ENCODE measurements at regions not wholly inside any gene's neighbourhood (a gene's known extent, or its start where the extent isn't known, plus 50 kb on each side); places are given as distances from the start of the nearest gene placed in this dataset.

GRCh38 chr6:47147836-47148344 lies 105.8 kb upstream of the ADGRF1 start:
- no peak for TF ChIP-seq HDGF (IDR thresholded peaks at IDR 0.05; ENCODE audit: borderline replicate concordance)
- no peak for TF ChIP-seq BHLHE40 (IDR thresholded peaks at IDR 0.05; ENCODE audit: borderline replicate concordance)
- TF ChIP-seq FOXA1 (IDR thresholded peaks at IDR 0.05): no peak
- TF ChIP-seq FOXM1 (IDR thresholded peaks at IDR 0.05; ENCODE audit: borderline replicate concordance): no peak
- no peak for TF ChIP-seq NFRKB (IDR thresholded peaks at IDR 0.05)
- no peak for TF ChIP-seq ARNT (IDR thresholded peaks at IDR 0.05)
- TF ChIP-seq LEF1 (IDR thresholded peaks at IDR 0.05; ENCODE audit: borderline replicate concordance): no peak
- no peak for TF ChIP-seq CTBP1 (IDR thresholded peaks at IDR 0.05; ENCODE audit: borderline replicate concordance)
- TF ChIP-seq TARDBP (IDR thresholded peaks at IDR 0.05): no peak
- no peak for TF ChIP-seq SP1 (IDR thresholded peaks at IDR 0.05)

All from HEK293T (cell line).